ENCODE measurements at regions not wholly inside any gene's neighbourhood (a gene's known extent, or its start where the extent isn't known, plus 50 kb on each side); places are given as distances from the start of the nearest gene placed in this dataset.

- TF ChIP-seq CTCF (IDR thresholded peaks at IDR 0.05; ENCODE audit: insufficient read depth, low read depth, low read length): no peak
- ChIA-PET CTCF (interaction anchor here (1.1 kb wide), 1 partner anchor 61 kb away, joined by 3 read pairs; no protein-coding TSS in a partner anchor), POLR2A (no interaction called here)
- no peak for DNase-seq (ENCODE audit: low read depth)
- no peaks in the 10 kb centered on the region for H3K36me3 ChIP-seq (ENCODE audit: control insufficient read depth, insufficient read depth, low read length)
- no peak overlapping the region for H3K4me3 ChIP-seq (ENCODE audit: low read depth, low read length)
- no peaks in the 10 kb centered on the region for H3K27me3 ChIP-seq (ENCODE audit: control insufficient read depth, insufficient read depth, low read length)
These were observed 290.2 kb downstream of the SOX4 start for GRCh38 chr6:21883595-21884328.

DNA sequence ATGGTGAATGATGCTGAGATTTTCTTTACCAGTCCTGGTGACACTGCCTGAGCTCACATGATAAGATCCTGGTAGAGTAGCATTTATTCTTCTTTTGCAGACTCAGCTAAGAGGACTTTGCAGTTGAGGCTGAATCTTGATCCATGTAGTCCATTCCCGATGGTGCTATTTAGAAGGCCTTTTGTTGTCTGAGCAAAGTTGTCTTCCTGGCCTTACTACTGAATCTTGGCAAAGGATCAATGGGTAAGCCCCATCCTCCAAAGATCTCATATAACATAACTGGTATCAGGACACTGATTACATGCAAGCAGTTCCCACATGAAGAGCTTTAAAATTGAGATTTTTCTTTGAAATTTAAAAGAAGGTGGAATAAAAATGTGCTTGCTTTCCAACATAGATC, 291.6 kb downstream of the SOX4 start:
- no peaks in the 10 kb centered on the region for H3K27me3 ChIP-seq (ENCODE audit: control insufficient read depth, insufficient read depth, low read length)
- no peak for TF ChIP-seq CTCF (IDR thresholded peaks at IDR 0.05; ENCODE audit: insufficient read depth, low read depth, low read length)
- no peak overlapping the region for H3K4me3 ChIP-seq (ENCODE audit: low read depth, low read length)
- no peak for DNase-seq (ENCODE audit: low read depth)
- no peaks in the 10 kb centered on the region for H3K36me3 ChIP-seq (ENCODE audit: control insufficient read depth, insufficient read depth, low read length)
- ChIA-PET POLR2A (no interaction called here), CTCF (interaction anchor here (1.1 kb wide), 2 partner anchors 28 to 59 kb away, joined by 3 read pairs; no protein-coding TSS in a partner anchor)

DNA sequence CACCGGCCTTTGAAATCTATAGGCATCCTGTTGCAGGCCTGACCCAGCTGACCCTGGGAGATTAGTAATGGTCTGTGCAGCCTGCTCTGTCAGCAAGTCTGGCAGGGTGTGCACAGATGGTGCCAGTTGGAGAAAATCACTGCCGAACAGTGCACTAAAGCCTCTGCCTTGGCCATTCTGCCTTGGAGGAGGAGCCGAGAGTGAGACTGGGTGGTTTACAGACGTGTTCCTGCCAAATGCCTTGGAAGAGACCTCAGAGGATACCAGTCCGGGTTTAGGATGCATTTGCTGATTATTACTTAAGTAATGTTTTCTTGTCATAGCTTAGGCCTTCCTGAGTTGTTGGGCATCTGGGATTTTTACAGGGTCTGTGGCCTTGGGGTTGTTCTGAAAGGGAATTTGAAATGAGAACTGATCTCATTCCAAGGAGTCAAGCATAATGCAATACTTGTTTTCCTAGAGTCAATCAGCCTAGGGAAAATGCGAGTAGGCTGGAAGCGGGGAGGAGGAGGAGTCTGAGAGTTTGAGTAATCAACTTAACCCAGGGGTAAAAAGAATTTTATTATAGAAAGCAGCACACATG, 292.1 kb downstream of the SOX4 start:
- Histone ChIP-seq H3K27me3 (ENCODE audit: control insufficient read depth, insufficient read depth, low read length) (no peaks in the 10 kb centered on the region), H3K36me3 (ENCODE audit: control insufficient read depth, insufficient read depth, low read length) (no peaks in the 10 kb centered on the region), H3K4me3 (ENCODE audit: low read depth, low read length) (no peak overlapping the region)
- TF ChIP-seq CTCF (IDR thresholded peaks at IDR 0.05; ENCODE audit: insufficient read depth, low read depth, low read length): no peak
- peak; percentile 73 for DNase-seq (ENCODE audit: low read depth)
- POLR2A ChIA-PET: no interaction called here
- CTCF ChIA-PET: interaction anchor here (1.1 kb wide), 1 partner anchor 29 kb away, joined by 3 read pairs; no protein-coding TSS in a partner anchor

- H3K36me3 ChIP-seq (ENCODE audit: control insufficient read depth, insufficient read depth, low read length): no peaks in the 10 kb centered on the region
- CTCF ChIA-PET: interaction anchor here (0.6 to 1.4 kb wide), 2 partner anchors 8 to 290 kb away, joined by 3 to 5 read pairs; no protein-coding TSS in a partner anchor
- POLR2A ChIA-PET: no interaction called here
- TF ChIP-seq CTCF (IDR thresholded peaks at IDR 0.05; ENCODE audit: insufficient read depth, low read depth, low read length): no peak
- peak; percentile 4 for DNase-seq (ENCODE audit: low read depth)
- H3K4me3 ChIP-seq (ENCODE audit: low read depth, low read length): no peak overlapping the region
- H3K27me3 ChIP-seq (ENCODE audit: control insufficient read depth, insufficient read depth, low read length): no peaks in the 10 kb centered on the region
These were observed 293.1 kb downstream of the SOX4 start for GRCh38 chr6:21886542-21887151.
